ENCODE measurements at regions not wholly inside any gene's neighbourhood (a gene's known extent, or its start where the extent isn't known, plus 50 kb on each side); places are given as distances from the start of the nearest gene placed in this dataset.

DNA sequence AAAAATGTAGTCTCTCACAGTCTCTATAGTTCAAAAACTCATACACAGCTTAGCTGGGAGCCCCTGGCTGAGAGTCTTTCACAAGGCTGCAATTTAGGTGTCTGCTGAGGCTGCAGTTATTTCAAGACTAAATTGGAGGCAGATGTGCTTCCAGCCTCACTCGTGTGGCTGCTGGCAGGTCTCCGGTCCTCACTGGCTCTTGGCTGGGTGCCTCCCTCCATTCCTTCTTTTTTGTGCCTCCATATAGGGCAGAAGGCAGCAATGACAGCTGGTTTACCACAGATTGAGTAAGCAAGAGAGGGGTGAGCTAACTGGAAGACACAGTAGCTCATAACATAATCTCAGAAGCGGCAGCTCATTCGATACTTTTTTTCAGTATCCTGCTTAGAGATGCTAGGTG is 2167.7 kb upstream of the WWC1 start:
- TF ChIP-seq, protein P1, sequence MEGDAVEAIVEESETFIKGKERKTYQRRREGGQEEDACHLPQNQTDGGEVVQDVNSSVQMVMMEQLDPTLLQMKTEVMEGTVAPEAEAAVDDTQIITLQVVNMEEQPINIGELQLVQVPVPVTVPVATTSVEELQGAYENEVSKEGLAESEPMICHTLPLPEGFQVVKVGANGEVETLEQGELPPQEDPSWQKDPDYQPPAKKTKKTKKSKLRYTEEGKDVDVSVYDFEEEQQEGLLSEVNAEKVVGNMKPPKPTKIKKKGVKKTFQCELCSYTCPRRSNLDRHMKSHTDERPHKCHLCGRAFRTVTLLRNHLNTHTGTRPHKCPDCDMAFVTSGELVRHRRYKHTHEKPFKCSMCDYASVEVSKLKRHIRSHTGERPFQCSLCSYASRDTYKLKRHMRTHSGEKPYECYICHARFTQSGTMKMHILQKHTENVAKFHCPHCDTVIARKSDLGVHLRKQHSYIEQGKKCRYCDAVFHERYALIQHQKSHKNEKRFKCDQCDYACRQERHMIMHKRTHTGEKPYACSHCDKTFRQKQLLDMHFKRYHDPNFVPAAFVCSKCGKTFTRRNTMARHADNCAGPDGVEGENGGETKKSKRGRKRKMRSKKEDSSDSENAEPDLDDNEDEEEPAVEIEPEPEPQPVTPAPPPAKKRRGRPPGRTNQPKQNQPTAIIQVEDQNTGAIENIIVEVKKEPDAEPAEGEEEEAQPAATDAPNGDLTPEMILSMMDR (conservative IDR thresholded peaks at IDR 0.05; ENCODE audit: low read length), result no peak
- no peak for TF ChIP-seq EZH2phosphoT487 (IDR thresholded peaks at IDR 0.05; ENCODE audit: borderline replicate concordance, low read depth, low read length)
